Stimulated activated CD4-positive, alpha-beta T cell treated with anti-CD3 and anti-CD28 coated beads, Interleukin-4, amount 100 ng/mL, for 24 hours (primary cell): ENCODE measurements at regions not wholly inside any gene's neighbourhood (a gene's known extent, or its start where the extent isn't known, plus 50 kb on each side); places are given as distances from the start of the nearest gene placed in this dataset.

ENCODE experiments used
- DNase-seq: peaks from one replicate; pipeline ENCODE4 v3.0.0-alpha.2; 2020

DNA sequence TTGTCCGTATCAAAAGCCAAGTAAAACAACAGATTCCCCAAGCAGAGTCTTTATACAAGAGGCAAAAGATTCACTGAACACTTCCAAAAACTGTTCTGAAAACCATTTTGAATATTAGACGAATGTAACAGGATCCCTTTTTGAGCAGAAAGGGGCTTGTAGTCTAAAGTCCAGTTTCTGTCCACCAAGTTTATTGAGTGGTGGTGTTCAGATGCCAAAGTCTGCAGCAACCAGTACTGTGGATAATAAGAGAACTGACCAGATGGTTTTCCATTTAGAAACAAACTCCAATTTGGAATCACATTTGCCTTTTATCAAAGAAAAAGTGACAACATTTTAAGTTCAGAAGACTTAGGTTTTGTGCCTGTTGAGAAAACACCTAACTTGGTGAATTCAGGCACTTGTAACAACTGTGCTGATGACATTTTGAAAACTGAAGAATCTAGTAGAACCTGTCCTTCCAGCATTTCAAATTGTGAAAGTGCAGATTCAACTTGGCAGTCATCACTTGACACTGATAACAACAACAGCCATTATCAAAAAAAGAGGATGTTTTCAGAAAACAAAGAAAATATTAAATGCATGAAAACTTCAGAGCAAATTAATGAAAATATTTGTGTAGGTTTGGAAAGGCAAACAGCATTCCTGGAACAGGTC, 217.1 kb downstream of the CSNK2A3 start:
- no peak for DNase-seq

DNA sequence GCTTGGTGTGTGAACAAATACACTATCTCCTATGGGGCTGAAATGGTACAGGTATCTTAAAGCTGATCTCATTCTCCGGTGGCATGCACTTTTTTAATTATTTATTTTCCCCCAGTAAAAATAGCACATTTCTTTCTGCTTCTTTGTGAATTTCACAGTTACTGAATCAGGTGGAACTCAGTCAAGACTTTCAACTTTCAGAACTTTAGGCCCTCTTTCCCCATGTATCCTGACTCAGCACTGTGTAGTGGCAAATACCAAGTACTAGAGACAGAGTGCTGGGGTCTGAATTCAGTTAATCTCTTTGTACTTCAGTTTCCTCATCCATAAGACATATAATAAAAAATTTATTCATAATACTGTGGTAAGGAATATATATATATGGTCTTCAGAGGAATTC, 223.9 kb downstream of the CSNK2A3 start:
- no peak for DNase-seq

DNA sequence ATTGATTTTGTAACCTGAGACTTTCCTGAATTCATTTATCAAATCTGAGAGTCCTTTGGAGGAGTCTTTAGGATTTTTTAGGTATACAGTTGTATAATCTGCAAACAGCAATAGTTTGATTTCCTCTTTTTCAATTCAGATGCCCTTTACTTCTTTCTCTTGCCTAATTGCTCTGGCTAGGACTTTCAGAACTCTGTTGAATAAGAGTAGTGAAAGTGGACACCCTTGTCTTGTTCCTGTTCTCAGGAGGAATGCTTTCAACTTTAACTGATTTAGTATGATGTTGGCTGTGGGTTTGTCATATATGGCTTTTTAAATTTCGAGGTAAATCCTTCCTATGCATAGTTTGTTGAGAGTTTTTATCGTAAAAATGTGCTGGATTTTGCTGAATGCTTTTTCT, 227.4 kb downstream of the CSNK2A3 start:
- no peak for DNase-seq

DNA sequence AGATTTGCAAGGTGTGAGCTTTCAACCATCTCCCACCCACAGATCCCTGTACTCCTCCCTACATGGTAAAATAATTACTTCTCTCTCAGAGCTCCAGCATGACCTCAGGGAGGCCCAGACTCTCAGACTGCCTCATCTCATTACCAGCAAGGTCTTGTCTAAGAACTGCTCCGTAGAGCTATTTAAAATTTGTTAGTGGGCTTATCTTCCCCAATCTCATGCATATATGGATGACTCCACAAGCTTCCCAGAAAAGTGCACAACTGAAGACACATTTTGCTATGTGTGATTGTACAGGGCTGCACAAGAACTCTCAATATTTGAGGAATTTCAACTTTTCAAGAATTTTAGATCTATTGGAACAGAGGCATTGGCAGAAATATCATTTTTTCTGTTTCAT, 230.3 kb downstream of the CSNK2A3 start:
- no peak for DNase-seq

DNA sequence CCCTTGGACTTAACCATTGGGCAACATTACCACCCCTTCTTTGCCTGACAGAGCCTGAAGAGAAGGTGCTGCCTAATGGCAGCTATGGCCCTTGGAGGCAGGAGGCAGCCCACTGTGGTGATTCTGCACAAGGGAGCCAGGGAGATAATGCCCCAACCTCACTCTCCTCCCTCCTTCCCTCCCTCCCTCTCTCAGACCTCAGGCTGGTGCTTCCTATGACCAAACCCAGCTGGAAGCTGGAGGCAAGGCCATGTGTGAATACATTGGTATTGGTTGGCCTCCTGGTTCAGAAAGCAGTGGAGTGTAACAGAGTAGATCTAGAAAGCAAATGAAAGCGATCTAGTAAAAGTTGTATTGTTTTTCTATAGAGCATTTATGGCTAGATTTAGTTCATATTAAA, 233.1 kb downstream of the CSNK2A3 start:
- DNase-seq = no peak

DNA sequence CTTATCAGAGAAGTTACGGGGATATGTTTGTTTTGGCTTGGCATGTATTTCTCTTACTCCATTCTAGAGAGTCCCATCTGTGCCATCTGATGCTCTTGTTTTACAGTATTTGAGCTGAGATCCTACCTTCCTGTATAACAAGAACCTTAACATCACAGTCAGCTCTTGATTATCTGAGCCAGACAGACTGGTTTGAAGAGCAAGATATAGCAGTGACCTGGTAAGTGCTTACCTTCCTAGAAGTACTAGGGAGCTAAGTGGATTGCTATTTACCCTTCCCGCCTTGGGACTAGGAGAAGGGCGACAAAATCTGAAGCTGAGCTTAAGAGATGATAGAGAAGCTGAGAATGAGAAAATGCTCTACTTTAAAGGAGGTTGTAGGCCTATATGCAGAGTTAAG, 235.3 kb downstream of the CSNK2A3 start:
- no peak for DNase-seq

DNA sequence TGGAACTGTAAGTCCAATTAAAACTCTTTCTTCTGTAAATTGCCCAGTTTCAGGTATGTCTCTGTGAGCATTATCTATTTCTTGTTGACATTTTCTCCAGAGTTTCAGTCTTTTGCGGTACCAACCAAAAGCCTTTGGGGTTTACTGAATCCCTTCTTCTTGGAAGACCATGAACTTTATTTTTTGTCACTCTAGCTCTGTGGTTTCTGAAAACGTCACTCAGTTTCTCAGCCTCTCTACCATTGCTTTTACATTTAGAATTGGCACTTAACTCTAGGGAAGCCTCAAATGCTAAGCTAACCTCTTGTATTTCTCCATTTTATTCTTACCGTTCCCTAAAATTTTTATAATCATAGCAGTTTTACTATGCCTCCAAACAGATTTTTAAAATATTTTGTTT, 237.6 kb downstream of the CSNK2A3 start:
- no peak for DNase-seq

DNA sequence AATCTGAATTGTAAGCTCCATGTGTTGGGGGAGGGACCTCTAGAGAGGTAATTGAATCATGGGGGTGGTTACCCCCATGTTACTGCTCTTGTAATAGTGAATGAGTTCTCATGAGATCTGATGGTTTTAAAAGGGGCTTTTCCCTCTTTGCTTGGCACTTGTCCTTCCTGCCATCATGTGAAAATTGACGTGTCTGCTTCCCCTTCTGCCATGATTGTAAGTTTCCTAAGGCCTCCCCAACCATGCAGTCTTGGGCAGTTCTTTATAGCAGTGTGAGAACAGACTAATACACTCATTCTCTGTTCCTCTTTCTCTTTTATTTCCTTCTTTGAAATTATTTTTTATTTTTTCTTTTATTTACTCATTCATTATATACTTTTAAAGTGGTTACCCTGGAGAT, 239.4 kb downstream of the CSNK2A3 start:
- DNase-seq = no peak

DNA sequence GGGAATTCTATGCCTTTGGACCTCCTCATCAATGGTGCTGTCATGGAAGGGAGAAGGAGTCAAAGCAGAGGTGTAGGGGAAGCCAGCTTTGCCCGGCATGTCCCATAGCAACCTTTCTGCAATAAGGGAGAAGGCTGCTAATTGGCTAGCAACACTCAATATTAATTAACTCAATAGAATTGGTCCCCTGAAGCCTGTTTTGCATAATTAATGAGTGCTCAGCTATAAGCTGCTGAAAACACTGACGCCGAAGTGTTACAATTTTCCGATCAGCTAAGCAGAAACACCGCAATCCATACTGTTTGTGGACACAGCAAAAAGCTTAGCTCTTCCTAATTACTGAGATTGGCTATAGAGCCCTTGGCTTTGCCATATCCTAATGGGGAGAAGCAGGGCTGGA, 245.0 kb downstream of the CSNK2A3 start:
- DNase-seq = no peak

DNA sequence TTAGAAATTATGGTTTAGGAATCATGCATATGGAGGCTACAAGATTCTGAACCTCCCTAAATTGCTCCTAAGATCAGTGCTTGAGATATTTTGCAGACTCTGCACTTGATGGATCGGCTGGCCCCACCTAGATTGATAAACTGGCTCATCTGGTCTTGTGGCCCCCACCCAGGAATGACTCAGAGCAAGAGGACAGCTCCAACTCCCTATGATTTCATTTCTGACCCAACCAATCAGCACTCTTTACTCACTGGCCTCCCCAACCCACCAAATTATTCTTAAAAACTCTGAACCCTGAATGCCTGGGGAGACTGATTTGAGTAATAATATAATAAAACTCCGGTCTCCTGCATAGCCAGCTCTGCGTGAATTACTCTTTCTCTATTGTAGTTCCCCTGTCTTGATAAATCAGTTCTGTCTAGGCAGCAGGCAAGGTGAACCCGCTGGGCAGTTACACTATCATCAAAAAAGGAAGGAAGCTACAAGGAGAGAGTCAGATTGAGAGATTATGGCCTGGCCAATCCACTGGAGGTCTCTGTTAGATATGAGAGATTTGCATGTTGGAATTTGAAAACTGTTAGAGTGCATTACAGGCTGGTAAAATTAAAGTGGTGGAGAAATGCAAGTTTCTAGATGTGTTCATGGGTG, 245.8 kb downstream of the CSNK2A3 start:
- no peak for DNase-seq

DNA sequence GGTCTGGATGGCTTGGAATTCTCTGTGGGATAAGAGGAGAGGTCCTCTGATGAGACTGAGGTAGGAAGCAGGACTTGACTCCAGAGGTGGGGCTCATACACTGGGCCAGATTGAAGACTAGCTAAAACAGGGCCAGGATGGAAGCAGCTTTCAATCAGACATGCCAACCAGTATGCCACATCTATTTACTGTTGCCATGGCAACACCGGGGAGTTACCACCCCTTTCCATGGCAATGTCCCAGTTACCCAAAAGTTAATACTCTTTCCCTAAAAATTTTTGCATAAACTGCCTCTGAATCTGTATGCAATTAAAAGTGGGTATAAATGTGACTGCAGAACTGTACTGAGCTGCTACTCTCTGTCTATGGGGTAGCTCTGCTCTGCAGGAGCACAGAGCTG, 247.5 kb upstream of the ZBED5 start:
- no peak for DNase-seq

DNA sequence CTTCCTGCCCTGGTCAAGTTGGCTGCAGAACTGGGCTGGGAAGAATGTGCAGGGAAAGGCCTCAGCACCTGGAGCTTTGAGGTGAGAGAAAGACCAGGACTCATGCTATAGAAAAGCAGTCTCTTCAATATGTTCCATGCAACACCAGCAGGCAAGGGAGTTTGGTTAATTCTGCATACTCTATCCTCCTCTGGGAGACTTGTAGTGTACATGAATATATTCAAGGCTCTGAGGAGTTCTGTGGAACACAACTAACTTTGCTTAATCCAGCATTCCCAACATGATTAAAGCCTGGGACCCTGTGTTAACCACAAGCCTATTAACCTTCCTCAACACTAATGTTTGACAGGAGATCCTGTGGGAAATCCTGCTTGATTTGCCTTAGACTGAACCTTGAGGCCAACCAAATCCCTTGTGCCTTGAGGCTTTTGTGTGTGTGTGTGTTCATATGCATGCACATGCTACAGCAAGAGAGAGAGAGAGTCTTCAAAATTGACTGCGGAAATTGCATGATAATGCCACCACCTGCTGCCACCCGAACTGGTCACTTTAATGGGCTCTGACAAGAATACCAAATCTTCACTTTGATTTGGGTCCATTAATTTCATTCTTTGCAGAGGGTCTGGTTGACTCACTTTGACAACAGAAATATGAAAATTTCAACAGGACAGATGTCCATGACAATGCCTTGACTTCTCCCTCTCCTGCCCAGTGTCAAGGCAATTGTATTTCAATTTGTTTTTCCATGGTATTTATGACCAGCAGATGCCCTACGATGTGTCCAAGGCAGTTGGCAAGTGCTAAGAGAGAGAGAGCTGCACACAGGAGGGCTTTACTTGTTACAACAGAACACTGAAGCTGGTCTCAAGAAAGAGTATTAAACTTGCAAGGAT, 238.2 kb upstream of the ZBED5 start:
- no peak for DNase-seq

DNA sequence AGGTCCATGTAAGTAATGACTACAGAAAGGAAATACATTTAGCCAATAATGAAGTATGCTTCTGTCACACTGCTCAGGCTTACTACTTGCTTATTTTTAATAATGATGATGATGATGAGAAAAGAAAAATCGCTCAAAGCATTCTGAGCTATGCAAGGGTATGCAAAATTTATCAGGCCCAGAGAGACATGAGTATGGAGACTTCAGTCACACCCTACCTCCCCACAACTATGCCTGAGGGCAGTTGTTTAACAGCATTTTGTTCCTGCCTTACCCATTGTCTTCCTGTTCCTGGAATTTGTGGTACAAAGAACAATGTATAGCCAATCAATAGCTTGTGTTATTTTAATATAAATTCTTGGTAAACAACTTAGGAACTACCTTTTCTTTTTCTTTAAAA, 232.6 kb upstream of the ZBED5 start:
- DNase-seq = no peak

DNA sequence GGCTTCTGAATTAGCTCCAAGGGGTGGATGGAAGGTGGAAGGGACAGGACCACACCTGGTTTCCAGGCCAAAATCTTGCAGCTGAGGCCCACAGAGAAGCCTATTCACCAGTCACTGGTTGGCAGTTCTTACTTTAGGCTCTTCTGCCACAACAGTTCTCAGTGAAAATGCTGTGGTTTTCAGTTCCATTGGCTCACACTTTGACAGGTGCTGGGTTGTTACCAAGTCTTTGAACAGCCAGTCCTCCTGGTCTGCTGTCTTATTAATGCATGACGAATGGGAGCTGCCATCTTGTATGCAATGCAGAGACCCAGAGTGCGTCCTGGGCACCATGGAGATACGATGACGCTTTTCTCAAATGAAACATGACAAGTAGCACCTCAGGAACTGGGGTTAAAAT, 232.0 kb upstream of the ZBED5 start:
- DNase-seq = no peak

DNA sequence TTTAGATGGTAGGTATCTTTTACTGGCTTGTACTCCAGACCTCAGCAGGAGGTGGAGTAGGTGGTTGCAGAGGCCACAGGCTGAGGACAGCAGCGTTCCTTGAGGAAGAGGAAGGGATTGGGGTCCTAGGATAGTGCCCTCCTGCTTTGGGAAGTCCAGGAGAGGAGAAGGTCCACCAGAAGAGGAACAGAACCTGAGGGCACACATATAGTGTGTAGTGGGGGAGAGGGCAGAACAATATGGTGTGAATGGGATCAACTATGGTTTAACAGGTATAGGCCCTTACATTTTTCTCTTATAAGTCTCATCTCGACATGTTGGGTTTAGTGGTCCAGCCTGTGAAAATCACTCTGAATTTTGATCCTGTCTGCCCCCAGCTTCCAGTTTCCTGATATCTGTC, 229.1 kb upstream of the ZBED5 start:
- no peak for DNase-seq

DNA sequence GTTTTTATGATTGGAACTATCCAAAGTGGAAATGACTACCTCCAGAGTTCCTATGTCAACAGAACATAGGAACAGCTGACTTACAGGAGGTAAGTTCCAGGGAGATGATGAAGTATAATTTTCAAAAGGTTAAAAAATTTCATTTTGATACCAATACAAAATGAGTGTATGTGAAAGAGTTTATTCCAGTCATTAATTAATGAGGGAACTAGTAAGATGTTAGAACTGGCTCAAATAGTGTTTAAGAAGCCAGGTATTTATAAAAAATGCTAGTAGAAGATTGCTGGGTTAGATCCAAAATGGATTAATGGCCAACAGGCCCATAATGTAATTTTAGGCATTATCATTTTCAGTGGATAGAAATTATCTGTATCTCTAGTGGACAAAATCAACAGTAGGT, 227.7 kb upstream of the ZBED5 start:
- DNase-seq = no peak

DNA sequence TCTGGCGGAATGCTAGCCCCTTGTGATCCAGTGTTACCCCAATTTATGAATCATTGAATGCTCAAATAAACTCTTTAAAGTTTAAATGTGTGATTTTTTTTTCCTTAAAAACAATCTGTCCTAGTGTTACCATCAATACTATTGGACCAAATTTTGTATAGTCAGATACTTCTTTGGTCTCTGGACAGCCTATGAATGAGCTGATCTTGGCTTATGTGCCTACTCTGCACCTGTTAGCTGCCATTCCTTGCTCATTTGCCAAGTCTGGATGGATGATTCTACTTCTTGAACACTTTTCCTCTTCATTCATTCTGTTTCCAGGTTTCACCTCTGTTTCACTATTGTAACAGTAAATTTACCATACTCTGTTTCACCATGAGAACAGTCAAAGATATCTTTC, 226.5 kb upstream of the ZBED5 start:
- DNase-seq = no peak

DNA sequence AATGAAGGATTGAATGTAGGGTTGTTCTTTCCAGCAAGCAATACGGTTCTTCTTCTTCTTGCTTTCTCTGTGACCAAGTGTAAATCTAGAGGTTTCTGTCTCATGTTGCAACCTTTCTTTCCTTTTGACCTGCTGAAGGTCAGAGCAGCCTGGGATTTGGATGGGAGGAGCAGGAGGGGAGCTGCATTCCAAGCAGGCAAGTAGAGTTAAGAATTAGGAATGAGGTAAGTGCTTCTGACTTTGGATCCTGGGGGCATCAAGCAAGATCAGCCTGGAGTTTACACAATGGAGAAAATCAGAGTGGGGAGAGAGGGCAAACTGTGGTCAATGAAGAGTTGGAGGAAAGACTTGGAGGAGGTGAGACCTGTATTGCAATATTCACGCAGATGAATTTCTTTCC, 225.6 kb upstream of the ZBED5 start:
- DNase-seq = no peak

DNA sequence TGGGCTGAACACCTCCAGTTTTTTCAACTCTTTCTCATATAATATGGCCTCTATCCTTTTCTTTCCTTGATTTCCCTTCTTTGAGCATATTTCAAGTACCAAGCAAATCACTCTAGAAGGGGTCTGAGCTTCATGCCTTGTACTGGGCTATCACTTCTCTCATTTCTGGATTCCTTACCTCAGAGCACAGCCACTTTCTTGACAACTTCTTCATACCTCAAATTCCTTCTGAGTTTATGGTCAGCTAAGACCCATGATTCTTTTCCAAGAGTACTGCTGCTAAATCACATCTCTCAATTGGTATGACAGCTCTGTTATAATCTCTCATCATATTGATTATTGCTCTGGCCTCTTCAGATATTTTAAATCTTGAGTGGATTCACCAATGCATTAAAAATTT, 224.8 kb upstream of the ZBED5 start:
- DNase-seq = no peak

DNA sequence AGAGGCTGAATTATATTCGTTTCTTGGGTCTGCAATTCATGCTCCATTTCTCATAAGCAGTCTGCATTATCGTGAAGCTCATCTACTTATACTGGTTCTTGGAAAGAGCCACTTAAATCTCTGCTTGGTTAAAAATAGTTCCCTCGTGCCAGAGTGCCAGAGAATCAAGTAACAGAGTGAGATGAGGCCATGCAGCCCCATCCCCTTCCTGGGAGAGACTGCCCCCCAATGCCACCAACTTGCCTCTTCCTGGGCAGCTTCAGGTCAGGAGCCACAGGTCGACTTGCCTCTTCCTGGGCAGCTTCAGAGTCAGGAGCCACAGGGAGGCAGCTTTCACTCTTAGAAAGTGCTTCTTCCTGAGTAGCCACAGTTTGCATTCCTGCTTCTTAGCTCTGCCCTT, 223.9 kb upstream of the ZBED5 start:
- no peak for DNase-seq

DNA sequence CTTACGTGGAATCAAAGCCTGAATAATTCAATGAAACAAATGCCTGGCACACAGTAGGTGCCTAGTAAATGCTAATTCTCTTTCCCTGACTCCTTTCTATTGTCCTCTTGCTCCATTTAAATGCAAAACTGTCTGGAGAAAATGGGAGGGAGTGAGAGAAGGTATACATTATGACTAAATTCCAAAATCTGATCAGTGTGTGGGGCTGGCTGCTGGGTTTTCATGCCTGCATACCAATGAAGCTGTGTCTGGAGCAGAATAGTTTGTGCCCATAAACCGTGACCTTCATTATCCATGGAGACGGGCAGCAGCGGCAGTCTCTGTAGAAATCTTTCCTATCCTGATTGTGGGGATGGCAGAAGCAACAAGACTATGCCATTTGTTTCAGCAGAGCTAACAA, 223.4 kb upstream of the ZBED5 start:
- DNase-seq = no peak

DNA sequence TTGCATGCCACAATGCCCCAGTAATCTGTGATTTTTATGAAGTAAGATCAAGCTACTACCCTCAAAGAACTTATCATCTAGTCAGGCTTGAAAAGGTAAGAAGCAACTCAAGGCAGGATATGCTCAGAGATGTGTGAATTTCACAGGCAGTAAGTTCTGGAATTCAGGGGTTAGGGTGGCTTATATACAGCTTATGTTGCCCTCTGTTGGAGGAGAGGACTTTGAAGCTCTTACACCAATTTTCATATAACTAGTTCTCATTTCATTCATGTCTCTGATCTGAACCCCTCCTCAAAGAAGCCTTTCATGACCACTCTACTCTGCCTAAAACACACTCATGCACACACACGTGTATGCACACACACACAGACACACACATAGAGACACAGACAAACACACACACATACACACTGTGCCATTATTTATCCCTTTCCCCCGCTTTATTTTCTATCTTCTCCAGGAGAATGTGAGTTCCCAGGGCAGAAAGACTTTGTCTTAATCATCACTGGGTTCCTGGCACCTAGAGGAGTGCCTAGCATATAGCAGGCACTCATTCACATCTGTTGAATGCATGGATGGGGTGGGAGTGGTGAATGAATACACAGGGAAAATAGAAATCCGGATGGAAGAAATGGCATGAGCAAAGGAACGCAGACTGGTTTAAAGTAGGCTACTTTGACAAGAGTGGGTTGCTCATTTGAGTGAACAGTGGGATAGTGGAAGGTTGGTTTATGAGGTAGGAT, 220.7 kb upstream of the ZBED5 start:
- DNase-seq = no peak

DNA sequence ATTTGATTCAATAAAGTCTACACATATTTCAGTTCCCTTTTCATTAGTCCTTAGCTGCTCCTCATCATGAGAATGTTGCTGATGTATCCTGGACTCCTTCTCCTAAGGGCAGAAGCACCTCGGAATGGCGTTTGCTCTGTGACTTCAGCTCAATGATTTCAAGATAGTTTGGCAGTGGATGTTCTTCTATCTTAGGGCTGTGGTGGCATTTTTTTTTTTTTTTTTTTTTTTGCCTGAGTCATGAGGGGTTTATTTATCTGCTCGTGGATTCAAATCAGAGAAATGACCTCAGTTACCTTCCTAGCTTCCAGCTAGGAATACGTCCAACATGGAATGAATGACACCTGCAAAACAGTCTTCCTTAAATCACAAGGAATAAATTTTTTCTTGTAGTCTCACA, 220.0 kb upstream of the ZBED5 start:
- no peak for DNase-seq

DNA sequence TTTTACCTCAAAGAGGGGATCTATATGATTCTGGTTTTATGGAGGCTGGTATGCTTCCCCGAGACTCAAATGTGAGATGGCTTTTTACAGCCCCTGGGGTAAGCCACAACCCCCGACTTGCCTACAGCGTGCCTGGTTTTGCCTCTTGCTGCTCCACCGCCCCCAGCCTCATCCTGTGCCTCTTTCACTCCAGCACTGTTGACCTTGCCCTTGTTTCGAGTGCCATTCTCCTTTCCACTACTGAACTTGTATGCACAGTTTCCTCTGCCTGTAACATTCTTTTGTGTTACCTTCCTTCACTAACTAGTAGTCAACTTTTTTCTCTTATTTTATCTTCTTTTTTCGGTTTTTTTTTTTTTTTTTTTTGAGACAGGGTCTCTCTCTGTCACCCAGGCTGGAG, 219.0 kb upstream of the ZBED5 start:
- no peak for DNase-seq
